CD4-positive, alpha-beta T cell treated with Interferon alpha-2 for 1 hour (primary cell): ENCODE measurements at regions not wholly inside any gene's neighbourhood (a gene's known extent, or its start where the extent isn't known, plus 50 kb on each side); places are given as distances from the start of the nearest gene placed in this dataset.

Experiments
- DNase-seq, 2 donors: peaks; one replicate each; pipeline ENCODE4 v3.0.0-alpha.2; 2020 to 2022

DNA sequence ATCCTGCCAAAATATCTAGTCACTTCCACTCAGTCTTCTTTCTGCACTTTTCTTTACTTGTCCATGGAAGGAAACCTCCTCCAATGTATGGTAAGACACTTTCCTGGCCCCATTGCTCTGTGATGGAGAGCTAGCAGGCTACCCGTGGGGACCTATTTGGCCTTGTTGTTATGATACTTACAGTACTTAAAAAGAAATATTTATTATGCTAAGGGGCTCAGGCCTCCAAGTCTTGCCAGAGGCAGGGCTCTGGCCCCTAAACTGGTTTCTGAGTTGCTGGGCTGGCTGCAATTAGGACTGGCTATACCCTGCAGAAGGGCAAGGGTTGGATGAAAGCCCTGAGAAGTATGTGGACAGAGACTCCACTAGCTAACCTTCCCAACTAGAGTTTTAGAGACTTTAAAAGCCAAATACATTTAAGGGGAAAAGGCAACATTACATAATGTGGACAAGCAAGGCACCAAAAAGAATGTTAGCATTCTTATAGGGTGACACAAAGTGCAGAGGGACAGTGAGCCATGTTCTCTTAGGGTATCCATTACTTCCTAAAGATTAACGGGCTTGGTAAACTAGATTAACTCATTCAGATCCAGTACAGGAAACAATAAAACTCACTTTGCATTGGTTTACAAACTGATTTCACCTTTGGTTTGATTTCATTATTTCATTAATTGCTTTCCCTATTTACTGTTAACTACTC lies 84.9 kb upstream of the INHBA start:
- DNase-seq = no peak

DNA sequence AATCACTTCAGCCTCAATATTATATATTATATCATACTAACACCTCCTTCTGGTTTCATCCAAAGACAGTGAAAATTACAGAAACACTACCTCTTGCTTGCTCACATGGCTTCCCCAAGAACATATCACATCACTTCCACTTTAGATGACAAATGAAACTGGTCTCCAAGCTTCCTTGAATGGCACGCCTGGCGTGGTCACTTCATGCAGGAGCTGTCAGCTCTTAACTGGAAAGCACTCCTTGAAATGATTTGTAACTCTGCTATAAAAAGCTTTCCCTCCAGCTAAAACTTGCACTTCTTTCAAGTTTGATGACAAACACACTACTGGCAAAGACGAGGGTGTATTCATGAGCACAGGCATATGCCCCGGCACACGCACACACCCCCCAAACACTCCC lies 84.1 kb upstream of the INHBA start:
- DNase-seq = peak in 1 of 2 donors; percentile 40

DNA sequence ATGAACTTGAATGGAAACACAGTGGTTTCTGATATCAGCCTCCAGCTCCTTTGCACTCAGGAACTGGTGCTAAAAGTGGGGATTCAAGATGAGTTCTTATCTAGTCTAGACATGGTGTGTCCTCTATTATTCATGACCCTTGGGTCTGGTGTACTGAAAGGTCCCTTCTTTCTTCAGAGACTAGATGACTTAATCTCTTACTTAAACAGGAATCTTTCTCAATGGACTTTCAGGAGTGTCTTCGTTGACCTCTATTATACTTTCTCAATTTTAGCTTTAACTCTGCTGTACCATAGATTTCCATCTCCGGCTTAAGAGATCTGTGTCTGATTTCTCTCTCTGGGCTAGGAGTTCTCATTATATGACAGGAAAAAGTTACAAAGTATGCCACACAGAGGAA lies 83.5 kb upstream of the INHBA start:
- no peak for DNase-seq

DNA sequence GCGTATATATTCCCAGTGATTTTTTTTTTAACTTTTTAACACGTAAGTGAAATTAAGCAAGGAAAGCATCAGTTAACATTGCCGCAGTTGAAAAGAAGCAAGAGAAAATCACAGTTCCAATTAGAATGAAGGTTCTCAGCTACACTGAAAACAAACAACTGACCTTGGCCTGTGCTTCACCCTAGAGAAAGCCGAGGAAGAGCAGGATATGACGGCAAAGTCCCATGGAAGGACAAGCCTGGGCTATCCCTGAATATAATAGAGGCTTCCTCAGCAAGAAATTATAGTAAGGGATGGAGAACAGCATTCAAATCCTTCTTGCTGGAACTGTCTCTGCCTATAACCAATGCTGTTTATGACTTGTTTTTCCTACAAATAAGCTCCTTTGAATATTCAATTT lies 83.0 kb upstream of the INHBA start:
- DNase-seq = no peak

DNA sequence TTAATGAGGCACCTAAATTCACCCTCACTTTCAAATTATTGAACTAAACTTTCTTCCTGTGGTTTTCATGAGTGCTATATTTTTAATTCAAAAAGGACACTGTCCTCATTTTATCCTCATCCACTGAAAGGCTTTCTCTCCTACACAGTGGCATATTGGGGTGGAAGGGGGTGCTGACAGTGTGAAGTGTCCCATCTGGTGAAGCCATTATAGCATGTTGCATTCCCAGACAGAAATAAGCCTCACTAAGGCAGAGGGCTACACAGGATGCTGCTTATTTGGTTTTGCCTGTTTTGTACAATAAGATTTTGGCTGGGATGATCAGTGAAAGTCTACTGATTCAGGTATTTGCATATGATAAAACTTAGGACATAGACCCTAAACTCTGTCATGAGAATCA lies 82.4 kb upstream of the INHBA start:
- no peak for DNase-seq

DNA sequence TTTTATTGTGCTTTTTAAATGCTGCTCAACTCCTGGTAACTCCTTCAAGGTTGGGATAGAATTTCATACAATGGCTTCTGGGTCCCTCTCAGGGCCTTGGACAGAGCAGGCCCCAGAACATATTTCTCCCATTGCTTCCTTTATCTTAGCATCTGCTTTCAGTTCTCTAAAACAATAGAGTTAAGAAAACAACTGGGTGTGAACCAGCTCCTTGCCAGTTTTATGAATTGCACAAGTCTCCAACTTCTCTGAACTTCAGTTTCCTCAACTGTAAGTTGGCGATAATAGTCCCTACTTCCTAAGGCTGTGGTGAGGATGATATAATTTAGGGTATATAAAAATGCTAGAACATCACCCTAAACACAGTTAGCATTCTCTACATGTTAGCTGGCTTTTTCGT lies 77.0 kb upstream of the INHBA start:
- no peak for DNase-seq

DNA sequence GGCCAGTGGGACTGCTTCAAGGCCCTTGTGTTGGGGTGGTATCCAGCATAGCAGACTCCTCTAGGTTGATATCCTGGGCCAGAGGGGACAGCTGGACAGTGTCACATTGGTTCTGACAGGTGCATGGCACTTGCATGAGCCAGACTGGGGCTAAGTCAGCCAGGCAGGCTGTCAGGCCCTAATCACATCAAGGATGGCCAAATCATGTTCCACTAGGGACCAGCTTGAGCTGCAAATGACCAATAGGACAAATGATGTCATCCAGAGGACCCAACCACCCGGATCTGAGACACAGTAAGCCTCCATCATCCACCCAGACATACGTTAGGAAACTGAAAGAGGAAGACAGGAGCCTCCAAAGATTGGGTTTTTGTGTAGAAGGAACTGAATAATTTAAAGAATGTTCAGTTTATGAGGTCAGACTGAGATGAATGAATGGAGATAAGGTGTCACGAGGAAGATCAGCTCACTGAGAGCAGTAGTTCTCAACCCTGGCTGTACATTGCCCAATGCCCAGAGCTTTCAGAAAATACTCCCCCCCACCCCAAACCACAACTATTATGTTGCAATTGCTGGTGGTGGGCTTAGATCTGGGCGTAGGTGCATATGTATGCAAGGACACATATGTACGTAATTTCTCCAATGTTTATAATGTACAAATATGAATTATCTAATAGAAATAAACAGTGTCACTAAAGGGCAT lies 75.2 kb upstream of the INHBA start:
- peak; percentile 11 to 57 for DNase-seq

DNA sequence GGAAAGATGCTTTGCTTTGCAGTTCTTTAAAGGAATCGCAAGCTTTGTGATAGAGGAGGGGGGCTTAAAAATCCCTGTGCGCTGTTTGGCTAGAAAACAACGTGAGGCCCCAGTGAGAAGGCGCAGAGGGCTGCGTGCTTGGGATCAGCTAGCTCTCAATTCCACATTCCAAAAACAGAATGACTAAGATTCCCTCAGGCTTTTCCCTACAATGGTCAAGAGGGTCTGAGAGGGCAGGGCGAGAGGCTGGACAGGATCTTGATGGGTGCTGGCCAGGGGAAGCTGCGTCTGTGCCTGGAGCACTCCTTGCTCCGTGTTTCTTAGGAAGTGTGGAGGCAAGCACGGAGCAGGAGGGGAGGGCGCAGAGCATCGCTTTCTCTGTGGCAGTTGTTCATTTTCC lies 72.1 kb upstream of the INHBA start:
- DNase-seq = no peak

DNA sequence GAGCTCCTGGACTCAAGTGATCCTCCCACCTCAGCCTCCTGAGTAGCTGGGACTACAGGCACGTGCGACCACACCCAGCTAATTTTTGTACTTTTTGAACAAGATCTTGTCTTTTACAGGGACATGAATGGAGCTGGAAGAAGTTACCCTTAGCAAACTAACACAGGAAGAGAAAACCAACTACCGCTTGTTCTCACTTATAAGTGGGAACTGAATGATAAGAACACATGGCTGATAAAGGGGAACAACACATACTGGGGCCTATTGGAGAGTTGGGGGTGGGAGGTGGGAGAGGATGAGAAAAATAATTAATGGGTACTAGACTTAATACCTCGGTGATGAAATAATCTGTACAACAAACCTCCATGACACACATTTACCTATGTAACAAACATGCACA lies 70.9 kb upstream of the INHBA start:
- DNase-seq = no peak

DNA sequence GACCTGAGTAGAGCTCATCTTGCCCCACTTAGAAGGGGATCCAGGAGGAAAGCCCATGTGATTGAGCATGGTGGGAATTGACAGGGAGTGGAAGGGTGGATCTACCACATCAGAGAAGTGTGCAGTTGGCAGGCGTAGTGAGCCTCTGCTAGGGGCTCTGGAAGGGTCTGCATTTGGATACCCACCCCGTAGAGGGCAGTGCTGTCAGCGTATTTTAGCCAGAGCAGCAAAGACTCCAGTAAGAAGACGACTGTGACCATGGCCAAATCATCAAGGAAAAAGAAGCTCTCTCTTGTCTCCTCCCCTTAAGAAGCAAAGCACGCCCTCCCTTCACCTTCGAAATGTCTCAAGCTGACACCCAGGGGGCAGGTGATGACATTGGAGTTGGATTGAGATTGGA lies 68.8 kb upstream of the INHBA start:
- no peak for DNase-seq

DNA sequence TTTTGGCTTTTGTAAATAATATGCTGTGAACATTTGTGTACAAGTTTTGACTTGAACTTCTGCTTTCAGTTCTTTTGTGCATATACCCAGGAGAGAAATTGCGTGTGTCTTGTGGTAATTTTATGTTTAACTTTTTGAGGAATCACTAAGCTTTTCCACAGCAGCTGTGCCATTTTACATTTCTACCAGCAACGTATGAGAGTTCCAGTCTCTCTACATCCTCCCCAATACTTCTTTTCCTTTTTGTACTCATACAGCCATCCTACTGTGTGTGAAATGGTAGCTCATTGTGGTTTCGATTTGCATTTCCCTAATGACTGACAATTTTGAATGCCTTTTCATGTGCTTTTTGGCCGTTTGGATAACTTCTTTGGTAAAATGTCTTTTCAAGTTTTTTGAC lies 66.3 kb upstream of the INHBA start:
- no peak for DNase-seq

DNA sequence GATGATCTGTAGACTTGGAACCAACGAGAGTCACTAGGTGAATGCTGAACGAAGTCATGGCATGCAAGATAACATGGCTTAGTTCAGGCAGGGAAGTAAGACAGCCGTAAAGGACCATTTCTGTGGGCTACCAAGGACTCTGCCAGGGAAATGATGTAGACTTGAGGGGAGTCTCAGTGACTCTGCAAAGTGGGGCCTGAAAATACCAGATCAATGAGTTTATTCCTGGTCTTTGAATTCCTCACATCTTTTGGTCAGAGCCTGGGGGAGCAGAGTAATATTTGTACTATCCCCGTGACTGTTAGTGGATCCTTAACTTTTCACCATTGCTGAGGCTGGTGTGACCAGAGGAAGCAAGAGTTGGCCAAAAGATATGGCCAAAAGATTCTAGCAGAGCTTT lies 60.7 kb upstream of the INHBA start:
- DNase-seq = no peak

DNA sequence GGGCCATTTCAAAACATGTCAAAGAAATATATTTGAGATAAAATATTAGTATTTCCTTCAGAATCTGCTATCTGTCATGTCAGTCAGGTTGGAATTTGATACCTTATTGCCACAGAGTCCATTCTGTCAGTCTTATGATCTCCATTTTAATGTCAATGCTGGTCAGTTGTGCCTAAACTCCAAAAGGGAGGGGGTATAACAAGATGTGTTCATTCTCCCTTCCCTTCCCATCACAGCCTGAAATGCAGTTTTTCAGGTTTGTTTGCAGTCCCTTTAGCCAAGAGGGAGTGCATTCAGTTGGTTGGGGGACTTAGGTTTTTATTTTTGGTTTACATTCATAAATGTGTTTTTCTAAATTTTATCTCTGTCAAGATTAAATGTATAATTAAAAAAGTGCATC lies 59.8 kb upstream of the INHBA start:
- DNase-seq = no peak

DNA sequence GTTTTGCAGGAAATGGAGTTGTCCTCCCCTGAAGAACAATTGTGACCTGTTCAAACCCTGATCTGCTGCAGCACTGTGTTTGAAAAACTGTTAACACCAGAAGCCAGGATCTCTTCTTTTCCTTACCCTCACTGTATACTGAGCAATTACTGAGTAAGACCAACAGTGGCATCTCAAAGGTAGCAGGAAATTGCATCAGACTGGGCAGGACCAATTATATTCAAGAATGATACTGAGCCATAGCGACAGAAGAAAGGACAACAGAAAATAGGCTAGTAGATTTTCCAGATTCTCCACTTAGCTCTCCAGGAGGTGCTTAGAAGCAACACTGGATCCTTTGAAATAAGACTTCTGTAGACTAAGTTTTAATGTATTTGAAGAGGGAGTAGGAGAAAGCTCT lies 57.4 kb upstream of the INHBA start:
- no peak for DNase-seq

DNA sequence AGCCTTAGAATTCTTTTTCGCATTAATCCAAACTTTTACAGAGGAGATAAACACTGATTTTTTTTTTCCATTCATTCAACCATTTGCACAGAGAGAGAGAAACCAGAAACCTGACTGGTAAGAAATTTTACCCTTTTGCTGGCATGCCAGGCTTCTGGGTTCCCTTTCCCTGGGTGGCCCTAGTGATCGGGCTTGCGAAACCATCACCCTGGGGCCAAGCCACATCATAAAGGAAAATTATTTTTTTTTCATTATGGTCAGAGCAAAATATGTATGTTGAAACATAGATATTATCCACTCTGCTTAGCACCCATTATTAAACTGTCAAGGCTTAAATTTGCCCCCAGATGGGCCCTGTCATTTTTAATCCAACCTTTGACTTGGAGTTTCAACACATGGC lies 55.4 kb upstream of the INHBA start:
- DNase-seq = no peak

DNA sequence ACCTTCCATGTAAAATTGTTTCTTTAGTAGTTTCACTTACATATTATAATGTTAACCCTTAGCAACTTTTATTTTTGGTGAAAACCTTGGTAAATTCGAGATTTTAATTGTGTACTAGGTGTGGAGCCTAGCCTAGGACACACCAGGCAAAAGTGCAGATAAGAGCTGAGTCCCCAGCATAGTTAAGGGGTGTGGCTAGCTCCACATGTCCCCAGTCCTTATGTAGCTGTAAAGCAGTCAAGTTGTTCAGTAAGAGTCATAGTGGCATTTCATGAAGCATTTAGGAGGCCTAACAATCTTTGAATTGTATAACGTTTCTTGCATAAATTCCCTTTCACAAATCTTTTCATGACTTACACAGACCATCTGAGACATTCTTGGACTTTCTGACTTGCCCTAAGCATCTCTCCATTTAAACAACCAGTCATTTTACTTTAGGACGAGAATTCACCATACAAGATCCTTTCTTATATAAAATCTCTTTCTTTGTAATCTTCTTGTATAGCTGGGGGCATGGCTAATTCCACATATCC lies 53.8 kb upstream of the INHBA start:
- no peak for DNase-seq

DNA sequence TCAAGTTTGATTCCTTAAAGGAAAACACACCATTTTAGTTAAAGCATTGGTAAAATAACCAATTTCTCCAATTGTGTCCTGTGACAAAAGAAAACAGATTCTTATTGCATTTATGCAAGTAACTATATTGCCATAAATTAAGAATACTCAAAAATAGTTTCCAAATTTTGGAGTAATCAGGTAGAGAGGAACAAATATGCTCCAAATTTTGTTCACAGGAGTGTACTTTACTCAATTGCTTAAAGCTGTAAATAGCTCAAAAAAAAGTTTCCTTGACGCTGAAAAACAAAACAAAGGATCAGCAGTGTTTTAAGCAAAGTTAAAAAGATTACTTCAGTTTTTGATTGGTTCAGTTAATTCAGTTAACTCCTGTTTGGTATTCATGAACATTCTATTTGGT lies 52.2 kb upstream of the INHBA start:
- DNase-seq = no peak

DNA sequence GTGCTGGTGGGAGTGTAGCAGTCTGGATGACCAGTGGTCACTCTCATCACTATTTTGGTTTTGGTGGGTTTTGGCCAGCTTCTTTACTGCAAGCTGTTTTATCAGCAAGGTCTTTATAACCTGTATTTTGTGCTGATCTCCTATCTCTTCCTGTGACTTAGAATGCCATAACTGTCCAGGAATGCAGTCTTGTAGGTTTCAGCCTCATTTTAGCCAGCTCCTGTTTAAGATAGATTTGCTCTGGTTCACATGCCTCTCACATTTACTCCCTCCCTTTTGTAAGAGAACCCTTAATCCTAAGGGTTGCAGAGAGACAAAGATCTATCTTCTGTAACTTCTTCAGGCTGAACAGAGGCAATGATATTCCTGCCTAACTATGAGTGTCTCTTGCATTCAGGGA lies 51.2 kb upstream of the INHBA start:
- DNase-seq = no peak
